GM19239 (cell line): ENCODE measurements at regions not wholly inside any gene's neighbourhood (a gene's known extent, or its start where the extent isn't known, plus 50 kb on each side); places are given as distances from the start of the nearest gene placed in this dataset.
"Not testable (repeated sequence)": the region's sequence is repeated elsewhere in the genome, so short reads cannot be mapped to it uniquely, and the experiment has no call there.

Experiments
- DNase-seq: peaks from one replicate; pipeline ENCODE4 v3.0.0; 2011; ENCODE audit warnings: low spot score; ENCODE audit not compliant: insufficient read length
- FAIRE-seq: peaks from 2 replicates; lab custom pipeline; 2011; peaks lifted over from hg19 to GRCh38; lab: Jason Lieb, UNC

GRCh38 chr10:36468620-36469019 lies 656.8 kb upstream of the ANKRD30A start:
- no peak for FAIRE-seq
- DNase-seq, result no peak

DNA sequence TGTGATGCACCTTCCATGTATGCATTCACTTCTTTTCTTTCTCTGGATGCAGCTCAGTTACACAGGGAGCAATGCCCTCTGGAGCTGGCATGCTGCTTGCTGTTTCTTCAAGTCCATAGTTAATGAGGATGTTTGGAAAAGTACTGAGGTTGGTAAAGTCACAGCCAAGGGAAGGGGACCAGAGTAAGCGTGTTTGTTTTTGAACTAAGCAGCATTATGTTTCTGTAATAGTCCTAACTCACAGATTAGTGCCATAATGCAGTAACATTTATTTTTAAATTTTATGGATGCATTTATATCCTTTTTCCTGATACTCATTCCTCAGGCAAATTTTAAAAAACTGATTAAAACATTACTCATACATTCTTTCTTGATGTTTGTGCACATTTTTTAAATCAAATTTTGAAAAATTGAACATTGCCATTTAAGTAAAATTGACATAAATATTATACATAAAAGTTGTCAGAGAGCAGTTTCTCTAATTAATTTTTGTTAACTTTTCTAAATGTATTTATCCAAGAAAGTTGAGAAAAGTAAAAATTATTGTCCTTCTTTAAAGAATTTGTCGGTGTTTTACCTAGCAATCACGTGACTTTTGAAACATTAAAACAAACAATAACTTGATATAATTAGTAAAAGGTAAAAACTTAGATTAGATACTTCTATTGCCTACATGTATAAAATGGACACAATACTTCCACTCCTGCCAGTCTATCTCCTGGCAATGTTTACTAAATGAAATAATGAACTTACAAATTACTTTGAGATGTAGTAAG lies 659.6 kb upstream of the ANKRD30A start:
- FAIRE-seq, result no peak
- no peak for DNase-seq

DNA sequence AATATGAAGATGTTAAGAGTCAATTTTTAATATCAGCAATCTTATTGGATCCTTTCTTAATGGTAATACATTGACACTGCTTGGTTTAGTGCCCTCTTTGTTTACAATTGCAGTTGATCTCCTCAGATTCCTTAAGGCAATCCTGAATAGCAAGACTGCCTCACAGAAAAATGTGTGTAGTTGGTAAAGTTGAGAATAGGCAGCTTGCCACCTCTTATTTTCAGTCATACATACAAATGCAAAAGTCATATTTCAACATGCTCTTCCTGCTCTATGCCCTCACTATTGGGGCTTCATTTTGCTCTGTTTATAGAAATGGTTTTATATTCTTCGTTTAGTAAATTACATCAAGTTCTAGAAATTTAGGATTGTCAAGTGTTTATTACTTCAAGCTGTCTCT lies 661.1 kb upstream of the ANKRD30A start:
- no peak for FAIRE-seq
- DNase-seq, result no peak

DNA sequence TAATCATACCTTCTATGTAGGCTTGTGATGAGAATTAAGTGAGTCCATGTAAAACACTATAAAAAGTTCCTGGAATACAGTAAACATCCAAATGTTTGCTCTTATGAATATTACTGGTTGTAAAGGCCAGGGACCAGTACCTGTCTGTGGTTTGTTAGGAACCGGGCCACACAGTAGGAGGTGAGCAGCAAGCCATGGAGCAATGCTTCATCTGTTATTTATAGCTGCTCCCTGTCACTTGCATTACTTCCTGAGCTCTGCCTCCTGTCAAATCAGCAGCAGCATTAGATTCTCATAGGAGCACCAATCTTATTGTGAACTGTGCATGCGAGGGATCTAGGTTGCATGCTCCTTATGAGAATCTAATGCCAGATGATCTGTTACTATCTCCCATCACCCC lies 662.0 kb upstream of the ANKRD30A start:
- FAIRE-seq (no peak), DNase-seq (no peak)

DNA sequence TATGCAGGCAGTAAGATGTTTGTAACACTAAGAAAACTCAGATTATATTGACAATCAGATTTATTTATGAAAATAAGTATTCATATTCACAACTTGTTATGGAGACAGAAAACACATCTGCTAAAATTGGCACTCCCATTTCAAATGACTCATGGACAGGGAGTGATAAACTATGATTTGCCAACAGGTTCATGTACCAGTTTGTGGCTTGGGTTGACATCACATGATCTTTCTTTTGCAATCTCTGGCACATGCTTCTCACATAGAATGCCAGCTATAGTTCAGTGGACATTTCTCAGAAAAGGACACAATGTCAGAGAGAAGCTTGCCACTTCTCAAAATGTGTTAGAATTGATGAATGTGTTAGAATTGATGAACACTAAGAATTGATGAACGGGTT lies 663.2 kb upstream of the ANKRD30A start:
- DNase-seq (no peak), FAIRE-seq (no peak)

- DNase-seq, FAIRE-seq: not testable (repeated sequence)
Observed at GRCh38 chr10:36458437-36458836, 667.0 kb upstream of the ANKRD30A start.

DNA sequence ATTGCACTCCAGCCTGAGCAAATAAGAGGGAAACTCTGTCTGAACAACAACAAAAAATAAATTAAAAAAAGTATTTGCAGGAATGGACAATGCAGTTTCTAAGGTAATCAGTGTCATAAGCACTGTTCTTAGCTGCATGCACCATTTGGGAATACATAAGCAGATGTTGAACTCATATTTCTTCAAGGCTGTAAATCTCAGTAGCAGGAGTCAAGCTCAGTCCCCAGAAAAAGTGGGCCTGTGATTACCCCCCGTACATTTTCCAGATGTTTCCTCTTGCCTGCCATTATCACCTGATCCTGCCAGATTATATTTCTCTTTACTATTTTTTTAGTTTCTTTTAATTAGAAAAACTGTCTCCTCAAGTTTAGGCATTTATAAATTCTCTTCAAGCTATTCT lies 667.6 kb upstream of the ANKRD30A start:
- DNase-seq, result no peak
- FAIRE-seq, result no peak

- FAIRE-seq, result no peak
- DNase-seq, result no peak
Observed at GRCh38 chr10:36455526-36456133, 669.8 kb upstream of the ANKRD30A start.

- FAIRE-seq (no peak), DNase-seq (no peak)
Observed at GRCh38 chr10:36452851-36453250, 672.5 kb upstream of the ANKRD30A start.

DNA sequence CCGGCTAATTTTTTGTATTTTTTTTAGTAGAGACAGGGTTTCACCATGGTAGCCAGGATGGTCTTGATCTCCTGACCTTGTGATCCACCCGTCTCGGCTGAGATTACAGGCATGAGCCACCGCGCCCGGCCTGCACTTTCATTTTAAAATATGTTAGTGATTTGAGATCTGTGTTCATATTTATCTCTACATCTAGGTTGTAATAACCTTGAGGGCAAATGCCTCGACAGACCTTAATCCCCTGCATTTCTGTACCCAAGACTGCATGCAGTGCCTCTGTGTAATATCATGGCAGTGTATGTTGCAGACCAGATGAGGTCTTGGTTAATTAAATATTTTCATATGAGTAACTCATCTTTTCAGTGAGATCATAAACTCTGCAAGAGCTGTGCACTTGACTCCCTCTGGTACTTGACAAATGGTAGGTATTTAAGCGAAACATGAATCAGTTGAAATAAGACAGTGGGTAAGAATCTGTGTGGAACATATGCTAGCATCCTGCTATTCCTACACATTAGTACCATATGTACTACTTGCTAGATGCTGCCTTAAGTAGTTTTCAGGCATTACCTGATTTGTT lies 673.9 kb upstream of the ANKRD30A start:
- no peak for DNase-seq
- no peak for FAIRE-seq

DNA sequence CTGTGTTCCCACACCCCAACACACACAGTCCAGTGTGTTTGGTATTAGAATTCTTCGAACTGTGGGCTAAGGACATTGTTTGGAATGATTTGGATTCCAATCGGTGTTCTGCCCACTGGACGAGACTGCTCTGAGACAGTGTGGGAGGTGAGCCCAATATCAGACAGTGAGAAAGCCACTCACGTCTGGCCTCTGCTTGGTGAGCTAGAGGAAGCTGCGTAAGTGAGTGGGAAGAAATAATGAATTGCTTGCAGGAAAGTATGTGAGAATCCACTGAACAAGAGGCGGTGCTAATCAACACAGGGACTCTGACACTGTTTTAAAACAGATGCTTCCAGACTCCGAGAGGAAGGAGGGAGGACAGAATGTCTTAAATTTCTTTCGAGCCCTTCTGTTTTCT lies 675.0 kb upstream of the ANKRD30A start:
- no peak for FAIRE-seq
- DNase-seq, result no peak

GRCh38 chr10:36448760-36449691 lies 676.4 kb upstream of the ANKRD30A start:
- FAIRE-seq (no peak), DNase-seq (no peak)

- DNase-seq (no peak), FAIRE-seq (no peak)
Observed at GRCh38 chr10:36446881-36447280, 678.5 kb upstream of the ANKRD30A start.

DNA sequence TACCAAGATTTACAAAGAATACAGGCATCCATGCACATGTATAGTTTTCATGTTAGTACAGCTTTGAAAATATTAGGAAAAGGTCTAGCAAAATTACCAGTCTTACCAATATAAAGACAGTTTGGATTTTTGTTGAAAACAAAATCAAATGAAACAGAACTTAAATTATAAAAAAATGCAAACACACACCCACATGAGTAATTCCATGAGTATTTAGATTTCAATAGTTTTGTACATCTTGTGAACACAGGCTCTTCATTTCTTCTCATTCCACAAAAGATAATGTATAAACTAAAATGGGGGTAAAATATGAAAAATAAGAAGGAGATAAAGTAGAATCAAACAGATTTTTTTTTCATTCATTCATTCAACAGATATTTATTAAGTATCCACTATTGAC lies 682.2 kb upstream of the ANKRD30A start:
- DNase-seq, result no peak
- FAIRE-seq, result no peak

DNA sequence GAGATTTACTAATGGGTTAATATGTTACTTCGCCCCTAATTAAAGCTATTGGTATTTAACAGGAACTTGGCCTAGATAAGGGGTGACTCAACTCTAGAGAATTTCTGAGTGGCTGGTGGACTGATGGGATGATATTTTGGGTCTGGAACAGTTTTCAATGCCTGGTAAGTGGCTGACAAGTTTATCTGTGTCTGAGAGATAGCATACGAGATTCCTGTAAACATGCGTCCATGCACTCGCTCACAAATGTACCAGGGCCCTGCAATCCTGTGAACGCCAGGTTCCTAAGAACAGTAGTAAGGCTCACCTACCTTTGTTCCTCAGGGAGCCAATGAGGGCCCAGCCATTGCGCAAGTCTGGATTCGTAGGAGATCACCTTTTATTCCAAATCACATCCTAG lies 683.8 kb upstream of the ANKRD30A start:
- FAIRE-seq (no peak), DNase-seq (no peak)

- FAIRE-seq (no peak), DNase-seq (no peak)
Observed at GRCh38 chr10:36440539-36440938, 684.9 kb upstream of the ANKRD30A start.

DNA sequence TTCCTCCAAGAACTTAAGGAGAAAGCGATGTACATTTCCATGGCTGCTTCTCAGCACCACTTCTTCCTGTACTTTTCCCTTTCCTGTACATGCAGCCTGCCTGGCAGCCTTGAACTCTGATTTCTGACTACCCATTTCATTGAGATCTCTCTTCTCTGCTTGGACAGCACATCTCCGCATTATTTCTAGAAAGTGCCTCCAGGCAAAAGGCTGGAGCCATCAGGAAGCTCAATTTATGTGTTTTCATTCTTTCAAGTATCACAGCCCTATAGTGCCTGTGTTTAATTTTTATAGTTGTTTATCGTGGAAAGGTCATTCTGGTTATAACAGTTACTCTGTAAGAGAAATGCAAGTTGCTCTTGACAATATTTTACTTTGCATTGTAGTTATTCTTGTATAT lies 688.0 kb upstream of the ANKRD30A start:
- DNase-seq (no peak), FAIRE-seq (no peak)

DNA sequence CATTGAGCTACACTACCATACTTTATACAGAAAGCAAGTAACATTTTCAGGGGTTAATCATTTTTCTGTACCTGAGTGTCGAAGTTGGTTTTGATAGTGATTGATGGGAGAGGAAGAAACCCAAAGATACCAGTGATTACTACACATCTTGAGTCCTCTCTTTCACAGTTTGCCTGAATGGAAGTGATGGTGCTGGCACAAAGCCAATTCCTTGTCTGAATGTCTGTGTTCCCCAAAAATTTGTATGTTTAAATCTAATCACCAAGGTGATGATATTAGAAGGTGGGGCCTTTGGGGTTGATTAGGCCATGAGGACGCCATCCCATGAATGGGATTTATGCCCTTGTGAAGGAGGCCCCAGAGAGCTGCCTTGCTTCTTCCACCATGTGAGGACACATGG lies 696.9 kb upstream of the ANKRD30A start:
- DNase-seq (no peak), FAIRE-seq (no peak)

DNA sequence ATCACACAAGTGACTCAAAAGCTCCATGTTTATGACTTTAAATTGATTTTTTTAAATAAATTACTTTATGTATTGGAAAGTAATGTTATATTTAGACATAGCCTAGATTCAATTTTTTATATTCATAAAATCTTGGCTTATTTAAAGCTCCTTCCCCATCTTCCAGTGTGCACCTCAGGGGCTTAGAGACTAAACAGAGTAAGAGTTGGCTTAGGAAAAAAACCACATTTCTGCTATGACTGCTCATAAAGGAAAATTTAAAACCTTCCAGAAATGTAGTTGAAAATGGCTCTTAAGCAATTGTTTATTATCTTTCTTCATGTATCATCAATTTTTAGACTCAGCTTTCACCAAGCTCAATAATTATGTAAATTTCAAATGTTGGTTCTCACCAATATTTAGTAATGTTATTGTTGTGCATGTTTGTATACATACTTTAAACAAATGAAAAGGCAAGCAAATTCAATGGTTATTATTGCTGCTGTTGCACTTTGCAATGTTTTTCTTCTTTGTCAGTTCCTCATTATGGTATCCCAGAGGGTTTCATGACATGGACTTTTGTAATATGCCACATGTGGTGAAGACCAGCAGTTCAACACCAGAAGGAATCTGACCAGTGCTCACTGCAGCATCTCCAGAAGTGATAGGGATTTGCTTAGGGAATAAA lies 700.1 kb upstream of the ANKRD30A start:
- no peak for DNase-seq
- no peak for FAIRE-seq

- FAIRE-seq (no peak), DNase-seq (no peak)
Observed at GRCh38 chr10:36424502-36424901, 700.9 kb upstream of the ANKRD30A start.
